ENCODE measurements at regions not wholly inside any gene's neighbourhood (a gene's known extent, or its start where the extent isn't known, plus 50 kb on each side); places are given as distances from the start of the nearest gene placed in this dataset.

GRCh38 chr9:120018037-120018436 is 561.9 kb downstream of the CDK5RAP2 start:
- ChIA-PET POLR2A (no interaction called here), CTCF (no interaction called here)
- TF ChIP-seq CTCF (IDR thresholded peaks at IDR 0.05; ENCODE audit: insufficient read depth, low read length, missing control alignments), result no peak

GRCh38 chr9:120016231-120016630 is 563.7 kb downstream of the CDK5RAP2 start:
- no peak for DNase-seq (ENCODE audit: low read depth, low spot score)
- ChIA-PET CTCF (no interaction called here), POLR2A (no interaction called here)
- TF ChIP-seq CTCF (IDR thresholded peaks at IDR 0.05; ENCODE audit: insufficient read depth, low read length, missing control alignments), result no peak
- H3K4me3 ChIP-seq (ENCODE audit: low read depth, low read length), result no peak overlapping the region

More at GRCh38 chr9:120018037-120018436, 561.9 kb downstream of the CDK5RAP2 start:
- H3K4me3 ChIP-seq (ENCODE audit: low read depth, low read length), result no peak overlapping the region
- no peak for DNase-seq (ENCODE audit: low read depth, low spot score)

GRCh38 chr9:120014796-120015195 is 565.2 kb downstream of the CDK5RAP2 start:
- DNase-seq (ENCODE audit: low read depth, low spot score), result no peak
- TF ChIP-seq CTCF (IDR thresholded peaks at IDR 0.05; ENCODE audit: insufficient read depth, low read length, missing control alignments), result no peak
- POLR2A ChIA-PET, result no interaction called here
- CTCF ChIA-PET, result no interaction called here
- H3K4me3 ChIP-seq (ENCODE audit: low read depth, low read length), result no peak overlapping the region

GRCh38 chr9:120009856-120010255 is 570.1 kb downstream of the CDK5RAP2 start:
- ChIA-PET POLR2A (no interaction called here), CTCF (no interaction called here)
- DNase-seq (ENCODE audit: low read depth, low spot score), result no peak
- TF ChIP-seq CTCF (IDR thresholded peaks at IDR 0.05; ENCODE audit: insufficient read depth, low read length, missing control alignments), result no peak
- H3K4me3 ChIP-seq (ENCODE audit: low read depth, low read length), result no peak overlapping the region

- TF ChIP-seq CTCF (IDR thresholded peaks at IDR 0.05; ENCODE audit: insufficient read depth, low read length, missing control alignments), result no peak
- ChIA-PET POLR2A (no interaction called here), CTCF (no interaction called here)
- H3K4me3 ChIP-seq (ENCODE audit: low read depth, low read length), result no peak overlapping the region
- DNase-seq (ENCODE audit: low read depth, low spot score), result no peak
Measured at GRCh38 chr9:120001536-120001935, 578.4 kb downstream of the CDK5RAP2 start.

GRCh38 chr9:119998614-119999013 is 581.4 kb downstream of the CDK5RAP2 start:
- ChIA-PET POLR2A (no interaction called here), CTCF (no interaction called here)
- no peak for DNase-seq (ENCODE audit: low read depth, low spot score)
- H3K4me3 ChIP-seq (ENCODE audit: low read depth, low read length), result no peak overlapping the region
- TF ChIP-seq CTCF (IDR thresholded peaks at IDR 0.05; ENCODE audit: insufficient read depth, low read length, missing control alignments), result no peak
